ENCODE measurements at regions not wholly inside any gene's neighbourhood (a gene's known extent, or its start where the extent isn't known, plus 50 kb on each side); places are given as distances from the start of the nearest gene placed in this dataset.
"Not testable (repeated sequence)": the region's sequence is repeated elsewhere in the genome, so short reads cannot be mapped to it uniquely, and the experiment has no call there.

DNA sequence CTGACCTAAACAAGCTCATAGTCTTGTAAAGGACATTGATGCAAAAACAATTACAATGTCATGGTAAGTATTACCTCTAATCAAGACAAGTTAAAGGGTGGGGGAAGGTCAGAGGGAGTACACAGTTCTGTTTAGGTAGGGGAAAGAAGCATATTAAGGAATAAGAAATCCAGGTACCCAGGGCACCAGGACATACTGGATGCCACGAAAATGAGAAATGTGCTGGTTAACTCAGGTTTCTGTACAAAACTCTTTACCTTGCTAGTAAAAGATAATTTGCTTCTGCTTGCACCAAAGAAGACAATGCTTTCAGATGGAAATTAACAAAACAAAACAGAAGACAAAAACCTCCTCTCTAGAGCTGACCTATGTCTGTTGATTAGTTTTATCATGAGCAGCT lies 70.7 kb upstream of the MED13 start:
- TF ChIP-seq CTCF (IDR thresholded peaks at IDR 0.05; ENCODE audit: insufficient read depth, low read length, severe bottlenecking), result no peak

DNA sequence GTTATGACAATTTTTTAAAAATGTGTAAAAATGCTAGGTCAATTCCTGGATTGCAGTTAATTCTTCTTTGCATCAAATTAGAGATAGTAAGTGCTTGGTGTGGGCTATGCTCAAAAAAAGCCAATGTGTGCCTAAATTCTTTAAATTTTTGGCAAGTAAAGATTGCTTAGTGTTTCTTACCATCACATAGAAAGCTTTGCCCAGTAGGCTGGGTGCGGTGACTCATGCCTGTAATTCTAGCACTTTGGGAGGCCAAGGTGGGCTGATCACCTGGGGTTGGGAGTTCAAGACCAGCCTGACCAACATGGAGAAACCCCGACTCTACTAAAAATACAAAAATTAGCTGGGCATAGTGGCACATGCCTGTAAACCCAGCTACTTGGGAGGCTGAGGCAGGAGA lies 70.0 kb upstream of the MED13 start:
- not testable (repeated sequence) for H3K4me3 ChIP-seq (ENCODE audit: low read depth, low read length); H3K36me3 ChIP-seq (ENCODE audit: control insufficient read depth, insufficient read depth, low read length); H3K27me3 ChIP-seq (ENCODE audit: control insufficient read depth, insufficient read depth, low read length); DNase-seq (ENCODE audit: low read depth); FAIRE-seq

More for the DNA sequence above, 70.7 kb upstream of the MED13 start:
- no peaks in the 10 kb centered on the region for H3K27me3 ChIP-seq (ENCODE audit: control insufficient read depth, insufficient read depth, low read length)
- FAIRE-seq, result no peak
- no peak for DNase-seq (ENCODE audit: low read depth)
- H3K36me3 ChIP-seq (ENCODE audit: control insufficient read depth, insufficient read depth, low read length), result no peaks in the 10 kb centered on the region
- H3K4me3 ChIP-seq (ENCODE audit: low read depth, low read length), result no peak overlapping the region

GRCh38 chr17:62134397-62134796 lies 69.3 kb upstream of the MED13 start:
- Histone ChIP-seq H3K27me3 (ENCODE audit: control insufficient read depth, insufficient read depth, low read length) (no peaks in the 10 kb centered on the region), H3K4me3 (ENCODE audit: low read depth, low read length) (no peak overlapping the region), H3K36me3 (ENCODE audit: control insufficient read depth, insufficient read depth, low read length) (no peaks in the 10 kb centered on the region)
- TF ChIP-seq CTCF (IDR thresholded peaks at IDR 0.05; ENCODE audit: insufficient read depth, low read length, severe bottlenecking), result no peak
- FAIRE-seq (no peak), DNase-seq (ENCODE audit: low read depth) (no peak)

DNA sequence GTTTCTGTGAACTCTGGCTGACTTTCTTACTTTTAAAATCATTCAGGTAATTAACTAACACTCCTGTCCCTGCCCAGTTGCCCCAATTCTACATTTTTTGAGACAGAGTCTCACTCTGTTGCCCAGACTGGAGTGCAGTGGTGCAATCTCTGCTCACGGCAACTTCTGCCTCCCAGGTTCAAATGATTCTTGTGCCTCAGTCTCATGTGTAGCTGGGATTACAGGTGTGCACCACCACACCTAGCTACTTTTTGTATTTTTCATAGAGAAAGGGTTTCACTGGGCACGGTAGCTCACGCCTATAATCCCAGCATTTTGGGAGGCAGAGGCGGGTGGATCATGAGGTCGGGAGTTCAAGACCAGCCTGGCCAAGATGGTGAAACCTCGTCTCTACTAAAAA lies 66.2 kb upstream of the MED13 start:
- DNase-seq (ENCODE audit: low read depth); H3K4me3 ChIP-seq (ENCODE audit: low read depth, low read length); H3K36me3 ChIP-seq (ENCODE audit: control insufficient read depth, insufficient read depth, low read length); FAIRE-seq; H3K27me3 ChIP-seq (ENCODE audit: control insufficient read depth, insufficient read depth, low read length): not testable (repeated sequence)

GRCh38 chr17:62130739-62131138 lies 65.7 kb upstream of the MED13 start:
- FAIRE-seq (no peak), DNase-seq (ENCODE audit: low read depth) (no peak)
- Histone ChIP-seq H3K36me3 (ENCODE audit: control insufficient read depth, insufficient read depth, low read length) (no peaks in the 10 kb centered on the region), H3K27me3 (ENCODE audit: control insufficient read depth, insufficient read depth, low read length) (no peaks in the 10 kb centered on the region), H3K4me3 (ENCODE audit: low read depth, low read length) (no peak overlapping the region)
- no peak for TF ChIP-seq CTCF (IDR thresholded peaks at IDR 0.05; ENCODE audit: insufficient read depth, low read length, severe bottlenecking)

DNA sequence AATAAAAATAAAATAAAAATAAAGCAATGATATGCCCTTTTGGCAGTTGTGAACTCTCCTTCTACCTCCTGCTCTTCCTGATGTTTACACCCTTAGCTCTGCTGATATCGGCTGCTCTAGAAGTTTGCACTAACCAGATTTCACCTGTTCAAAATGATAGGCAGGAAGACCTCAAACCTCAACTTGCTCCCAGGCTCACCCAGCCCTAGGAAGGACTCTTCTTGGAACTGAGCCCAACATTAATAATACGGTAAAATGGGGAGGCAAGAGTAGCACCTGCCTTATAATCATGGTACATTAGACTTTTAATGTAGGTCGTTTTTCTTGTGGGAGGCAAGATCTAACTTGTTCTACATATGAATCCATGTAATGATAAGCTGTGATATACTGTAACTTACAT lies 61.2 kb upstream of the MED13 start:
- no peak for FAIRE-seq
- DNase-seq (ENCODE audit: low read depth), result no peak
- no peaks in the 10 kb centered on the region for H3K27me3 ChIP-seq (ENCODE audit: control insufficient read depth, insufficient read depth, low read length)
- no peak for TF ChIP-seq CTCF (IDR thresholded peaks at IDR 0.05; ENCODE audit: insufficient read depth, low read length, severe bottlenecking)
- H3K36me3 ChIP-seq (ENCODE audit: control insufficient read depth, insufficient read depth, low read length), result no peaks in the 10 kb centered on the region
- no peak overlapping the region for H3K4me3 ChIP-seq (ENCODE audit: low read depth, low read length)

DNA sequence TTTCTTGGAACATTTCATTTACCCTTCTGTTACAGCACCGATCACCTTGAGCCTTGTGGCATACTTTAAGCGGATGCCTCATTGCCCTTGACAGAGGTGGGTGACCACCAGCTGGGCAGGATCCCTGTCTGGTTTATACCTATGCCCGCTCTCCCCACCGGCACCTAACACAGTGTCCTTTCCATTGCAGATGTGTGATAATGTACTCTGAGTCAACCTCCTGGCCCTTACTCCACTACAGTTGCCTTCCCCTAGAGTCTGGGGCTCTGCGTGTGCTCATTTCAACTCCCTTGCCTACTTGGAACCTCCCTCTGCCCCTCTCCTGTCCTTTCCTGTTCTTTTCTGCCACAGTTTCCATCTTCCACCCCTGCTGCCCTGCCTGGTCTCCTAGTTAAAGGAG lies 60.2 kb upstream of the MED13 start:
- FAIRE-seq (no peak), DNase-seq (ENCODE audit: low read depth) (no peak)
- no peak for TF ChIP-seq CTCF (IDR thresholded peaks at IDR 0.05; ENCODE audit: insufficient read depth, low read length, severe bottlenecking)
- H3K36me3 ChIP-seq (ENCODE audit: control insufficient read depth, insufficient read depth, low read length), result no peaks in the 10 kb centered on the region
- no peaks in the 10 kb centered on the region for H3K27me3 ChIP-seq (ENCODE audit: control insufficient read depth, insufficient read depth, low read length)
- H3K4me3 ChIP-seq (ENCODE audit: low read depth, low read length), result no peak overlapping the region
